GM23338 (cell line): ENCODE measurements at regions not wholly inside any gene's neighbourhood (a gene's known extent, or its start where the extent isn't known, plus 50 kb on each side); places are given as distances from the start of the nearest gene placed in this dataset.

Experiments used
- ATAC-seq: fragments of 200-7000 bp; cut with Tn5 transposase; 3 replicates; pipeline ENCODE4 v1.9.1; 2020
- DNase-seq: peaks from one replicate; pipeline ENCODE4 v3.0.0-alpha.2; 2015; ENCODE audit warnings: low spot score
- H2AFZ ChIP-seq: fragments of 200-600 bp; sonication (generic); 2 replicates; pipeline ENCODE4 v1.8.0; 2016; ENCODE audit warnings: antibody characterized with exemption, mild to moderate bottlenecking, moderate library complexity
- H3F3A ChIP-seq: fragments of 200-600 bp; sonication (generic); replicated peaks from 2 replicates; pipeline ENCODE4 v1.8.0; 2017; ENCODE audit warnings: antibody characterized with exemption, mixed run types, low read depth
- H3K27ac ChIP-seq: fragments of 200-600 bp; sonication (generic); 2 replicates; pipeline ENCODE4 v1.6.1; 2016; ENCODE audit warnings: low read depth
- H3K27me3 ChIP-seq: fragments of 200-600 bp; sonication (generic); 2 replicates; pipeline ENCODE4 v1.8.0; 2016; ENCODE audit warnings: mild to moderate bottlenecking, mixed run types, moderate library complexity; ENCODE audit not compliant: insufficient read depth
- H3K36me3 ChIP-seq: fragments of 200-600 bp; sonication (generic); 2 replicates; pipeline ENCODE4 v1.8.0; 2016; ENCODE audit warnings: mild to moderate bottlenecking; ENCODE audit not compliant: insufficient read depth
- H3K4me1 ChIP-seq: fragments of 200-600 bp; sonication (generic); 2 replicates; pipeline ENCODE4 v1.8.0; 2016; ENCODE audit warnings: mild to moderate bottlenecking, moderate library complexity; ENCODE audit not compliant: insufficient read depth
- H3K4me2 ChIP-seq: fragments of 200-600 bp; sonication (generic); 2 replicates; pipeline ENCODE4 v1.7.1; 2017; ENCODE audit warnings: mixed run types
- H3K4me3 ChIP-seq: fragments of 200-600 bp; sonication (generic); 2 replicates; pipeline ENCODE4 v1.6.1; 2016; ENCODE audit warnings: mixed run types
- H3K79me2 ChIP-seq: fragments of 200-600 bp; sonication (generic); replicated peaks from 2 replicates; pipeline ENCODE4 v1.8.0; 2017; ENCODE audit warnings: mild to moderate bottlenecking; ENCODE audit not compliant: insufficient read depth
- H3K9me2 ChIP-seq: fragments of 200-600 bp; sonication (generic); 2 replicates; pipeline ENCODE4 v1.8.0; 2017; ENCODE audit not compliant: insufficient read depth
- H4K20me1 ChIP-seq: fragments of 200-600 bp; sonication (generic); replicated peaks from 2 replicates; pipeline ENCODE4 v1.8.0; 2017; ENCODE audit warnings: mild to moderate bottlenecking; ENCODE audit not compliant: insufficient read depth
- H3K27ac Mint-ChIP-seq: 2 replicates; pipeline ENCODE4 v1.8.0; 2020; ENCODE audit warnings: inconsistent platforms, mild to moderate bottlenecking, moderate library complexity, mixed read lengths
- H3K27me3 Mint-ChIP-seq: 3 replicates; pipeline ENCODE4 v1.8.0; 2022; ENCODE audit warnings: low read depth, mild to moderate bottlenecking, moderate library complexity, mixed read lengths, inconsistent platforms; ENCODE audit not compliant: insufficient read depth, poor library complexity
- H3K36me3 Mint-ChIP-seq: 3 replicates; pipeline ENCODE4 v1.8.0; 2021; ENCODE audit warnings: low read depth, mild to moderate bottlenecking, inconsistent platforms, moderate library complexity, mixed read lengths
- H3K4me1 Mint-ChIP-seq: 3 replicates; pipeline ENCODE4 v1.8.0; 2020; ENCODE audit warnings: mild to moderate bottlenecking, inconsistent platforms, mixed read lengths
- H3K4me3 Mint-ChIP-seq: 3 replicates; pipeline ENCODE4 v1.8.0; 2021; ENCODE audit warnings: moderate library complexity, mild to moderate bottlenecking, inconsistent platforms, mixed read lengths
- H3K9me3 Mint-ChIP-seq: 3 replicates; pipeline ENCODE4 v1.8.0; 2020; ENCODE audit warnings: moderate library complexity, mild to moderate bottlenecking, inconsistent platforms, mixed read lengths
- ETS1 ChIP-seq: IDR thresholded peaks from 2 replicates; pipeline ENCODE4 v1.6.1; 2016; ENCODE audit warnings: antibody characterized with exemption
- EZH2phosphoT487 ChIP-seq: fragments of 200-600 bp; sonication (generic); IDR thresholded peaks from one replicate; pipeline ENCODE4 v1.8.1; 2018; ENCODE audit warnings: antibody characterized with exemption; ENCODE audit not compliant: unreplicated experiment
- POLR2AphosphoS5 ChIP-seq: IDR thresholded peaks from 2 replicates; pipeline ENCODE4 v1.6.1; 2016; ENCODE audit warnings: antibody characterized with exemption, low read depth
- ZNF462 ChIP-seq: fragments of 250-450 bp; sonication (Bioruptor Pico); IDR thresholded peaks from 2 replicates; pipeline ENCODE4 v1.5.0; 2020; ENCODE audit warnings: mild to moderate bottlenecking, moderate library complexity
- TF ChIP-seq, protein P1 (sequence below): IDR thresholded peaks from one replicate; pipeline ENCODE4 v1.6.1; 2018; ENCODE audit warnings: antibody characterized with exemption; ENCODE audit not compliant: unreplicated experiment

- DNase-seq: no peak
- no peaks in the 10 kb centered on the region for H3K27me3 ChIP-seq
Observed at GRCh38 chr9:86452201-86452828, 98.1 kb upstream of the TUT7 start.

More at GRCh38 chr9:86452201-86452828, 98.1 kb upstream of the TUT7 start:
- TF ChIP-seq POLR2AphosphoS5 (no peak), EZH2phosphoT487 (no peak), ZNF462 (CRISPR knock-in tag) (no peak), ETS1 (no peak)
- TF ChIP-seq, protein P1, sequence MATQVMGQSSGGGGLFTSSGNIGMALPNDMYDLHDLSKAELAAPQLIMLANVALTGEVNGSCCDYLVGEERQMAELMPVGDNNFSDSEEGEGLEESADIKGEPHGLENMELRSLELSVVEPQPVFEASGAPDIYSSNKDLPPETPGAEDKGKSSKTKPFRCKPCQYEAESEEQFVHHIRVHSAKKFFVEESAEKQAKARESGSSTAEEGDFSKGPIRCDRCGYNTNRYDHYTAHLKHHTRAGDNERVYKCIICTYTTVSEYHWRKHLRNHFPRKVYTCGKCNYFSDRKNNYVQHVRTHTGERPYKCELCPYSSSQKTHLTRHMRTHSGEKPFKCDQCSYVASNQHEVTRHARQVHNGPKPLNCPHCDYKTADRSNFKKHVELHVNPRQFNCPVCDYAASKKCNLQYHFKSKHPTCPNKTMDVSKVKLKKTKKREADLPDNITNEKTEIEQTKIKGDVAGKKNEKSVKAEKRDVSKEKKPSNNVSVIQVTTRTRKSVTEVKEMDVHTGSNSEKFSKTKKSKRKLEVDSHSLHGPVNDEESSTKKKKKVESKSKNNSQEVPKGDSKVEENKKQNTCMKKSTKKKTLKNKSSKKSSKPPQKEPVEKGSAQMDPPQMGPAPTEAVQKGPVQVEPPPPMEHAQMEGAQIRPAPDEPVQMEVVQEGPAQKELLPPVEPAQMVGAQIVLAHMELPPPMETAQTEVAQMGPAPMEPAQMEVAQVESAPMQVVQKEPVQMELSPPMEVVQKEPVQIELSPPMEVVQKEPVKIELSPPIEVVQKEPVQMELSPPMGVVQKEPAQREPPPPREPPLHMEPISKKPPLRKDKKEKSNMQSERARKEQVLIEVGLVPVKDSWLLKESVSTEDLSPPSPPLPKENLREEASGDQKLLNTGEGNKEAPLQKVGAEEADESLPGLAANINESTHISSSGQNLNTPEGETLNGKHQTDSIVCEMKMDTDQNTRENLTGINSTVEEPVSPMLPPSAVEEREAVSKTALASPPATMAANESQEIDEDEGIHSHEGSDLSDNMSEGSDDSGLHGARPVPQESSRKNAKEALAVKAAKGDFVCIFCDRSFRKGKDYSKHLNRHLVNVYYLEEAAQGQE: no peak
- peaks cover 2% of the 10 kb centered on the region; the same call in 1 of the 3 replicates for H3K4me1 Mint-ChIP-seq
- no peaks in the 10 kb centered on the region for H3K36me3 Mint-ChIP-seq
- Histone ChIP-seq H3F3A (no peaks in the 10 kb centered on the region), H3K4me2 (no peak overlapping the region), H3K9me2 (peaks cover 4% of the 10 kb centered on the region; the same call in 1 of the 2 replicates), H3K27ac (no peak overlapping the region), H2AFZ (no peak overlapping the region), H4K20me1 (no peaks in the 10 kb centered on the region), H3K4me3 (no peak overlapping the region), H3K79me2 (no peaks in the 10 kb centered on the region), H3K4me1 (no peaks in the 10 kb centered on the region), H3K36me3 (no peaks in the 10 kb centered on the region)
- no peaks in the 10 kb centered on the region for H3K9me3 Mint-ChIP-seq
- H3K27ac Mint-ChIP-seq: no peak overlapping the region
- peaks cover 4% of the 10 kb centered on the region for H3K27me3 Mint-ChIP-seq
- no peak for ATAC-seq
- no peak overlapping the region for H3K4me3 Mint-ChIP-seq
